Hepatocyte (in vitro differentiated cells): ENCODE measurements at regions not wholly inside any gene's neighbourhood (a gene's known extent, or its start where the extent isn't known, plus 50 kb on each side); places are given as distances from the start of the nearest gene placed in this dataset.

Experiments used
- DNase-seq: peaks from one replicate; pipeline ENCODE4 v3.0.0-alpha.2; 2016; ENCODE audit warnings: low spot score
- H2AFZ ChIP-seq: fragments of 200-600 bp; sonication (generic); 2 replicates; pipeline ENCODE4 v1.6.0; 2016; ENCODE audit warnings: antibody characterized with exemption, mild to moderate bottlenecking
- H3K27ac ChIP-seq: fragments of 200-600 bp; sonication (generic); 2 replicates; pipeline ENCODE4 v1.5.1; 2016; ENCODE audit warnings: mild to moderate bottlenecking
- H3K27me3 ChIP-seq: fragments of 200-600 bp; sonication (generic); 2 replicates; pipeline ENCODE4 v1.6.1; 2016
- H3K36me3 ChIP-seq: fragments of 200-600 bp; sonication (generic); replicated peaks from 2 replicates; pipeline ENCODE4 v1.5.1; 2016; ENCODE audit warnings: low read depth; ENCODE audit not compliant: insufficient read depth
- H3K4me1 ChIP-seq: fragments of 200-600 bp; sonication (generic); 2 replicates; pipeline ENCODE4 v1.5.1; 2016; ENCODE audit warnings: mild to moderate bottlenecking, moderate library complexity; ENCODE audit not compliant: insufficient read depth
- H3K4me2 ChIP-seq: fragments of 200-600 bp; sonication (generic); 2 replicates; pipeline ENCODE4 v1.6.0; 2016
- H3K4me3 ChIP-seq: fragments of 200-600 bp; sonication (generic); 2 replicates; pipeline ENCODE4 v1.5.1; 2016; ENCODE audit warnings: mild to moderate bottlenecking
- H3K79me2 ChIP-seq: fragments of 200-600 bp; sonication (generic); 2 replicates; pipeline ENCODE4 v1.6.0; 2017; ENCODE audit warnings: mild to moderate bottlenecking
- H3K9me2 ChIP-seq: fragments of 200-600 bp; sonication (generic); replicated peaks from 2 replicates; pipeline ENCODE4 v1.6.0; 2017; ENCODE audit warnings: mild to moderate bottlenecking; ENCODE audit not compliant: insufficient read depth
- H3K9me3 ChIP-seq: fragments of 200-600 bp; sonication (generic); 2 replicates; pipeline ENCODE4 v1.5.1; 2016; ENCODE audit warnings: low read depth, mild to moderate bottlenecking
- H4K20me1 ChIP-seq: fragments of 200-600 bp; sonication (generic); 2 replicates; pipeline ENCODE4 v1.6.0; 2016; ENCODE audit warnings: mild to moderate bottlenecking; ENCODE audit not compliant: insufficient read depth, poor library complexity, severe bottlenecking
- CTCF ChIP-seq: fragments of 200-600 bp; sonication (generic); IDR thresholded peaks from 2 replicates; pipeline ENCODE4 v1.5.1; 2016; ENCODE audit warnings: antibody characterized with exemption, mild to moderate bottlenecking; ENCODE audit not compliant: poor library complexity
- EZH2 ChIP-seq: fragments of 200-600 bp; sonication (generic); IDR thresholded peaks from 2 replicates; pipeline ENCODE4 v1.6.1; 2016; ENCODE audit warnings: antibody characterized with exemption, mild to moderate bottlenecking, borderline replicate concordance
- EZH2phosphoT487 ChIP-seq: fragments of 200-600 bp; sonication (generic); IDR thresholded peaks from one replicate; pipeline ENCODE4 v1.6.1; 2018; ENCODE audit warnings: antibody characterized with exemption, mild to moderate bottlenecking, low read depth, moderate library complexity; ENCODE audit not compliant: unreplicated experiment, severe bottlenecking
- WGBS: methylation state at CpG from one replicate; pipeline ENCODE4 v1.1.6; 2016; ENCODE audit warnings: low lambda C conversion rate; ENCODE audit errors: missing lambda C conversion rate; 5-methylcytosine and 5-hydroxymethylcytosine counted together

DNA sequence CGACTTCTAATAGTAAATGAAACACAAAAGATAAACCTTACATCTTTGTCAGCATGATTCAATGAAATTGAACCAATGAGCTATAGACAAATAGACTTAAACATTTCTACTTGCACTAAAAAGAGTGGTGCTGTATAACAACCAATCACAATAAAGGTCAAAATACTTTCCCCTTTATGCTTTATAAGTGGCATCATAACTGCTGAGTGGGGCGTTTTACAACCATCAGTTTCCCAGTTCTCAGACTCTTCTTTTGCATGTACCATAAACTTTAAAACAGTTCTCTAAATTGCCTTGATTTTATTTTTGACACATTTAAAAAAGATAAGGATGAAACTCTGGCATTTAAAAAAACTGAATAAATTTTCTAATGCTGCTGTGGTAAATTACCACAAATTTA, 356.2 kb downstream of the NNT start:
- Histone ChIP-seq H2AFZ (no peak overlapping the region), H3K79me2 (no peaks in the 10 kb centered on the region), H4K20me1 (no peaks in the 10 kb centered on the region), H3K4me1 (no peaks in the 10 kb centered on the region), H3K9me3 (no peaks in the 10 kb centered on the region), H3K27ac (no peak overlapping the region), H3K4me3 (no peak overlapping the region), H3K9me2 (no peaks in the 10 kb centered on the region), H3K27me3 (no peaks in the 10 kb centered on the region), H3K4me2 (no peak overlapping the region), H3K36me3 (no peaks in the 10 kb centered on the region)
- no peak for TF ChIP-seq CTCF
- TF ChIP-seq EZH2phosphoT487: no peak
- no peak for TF ChIP-seq EZH2
- DNase-seq: no peak
- 84% methylated on average over 2 of the region's 2 CpGs for WGBS

DNA sequence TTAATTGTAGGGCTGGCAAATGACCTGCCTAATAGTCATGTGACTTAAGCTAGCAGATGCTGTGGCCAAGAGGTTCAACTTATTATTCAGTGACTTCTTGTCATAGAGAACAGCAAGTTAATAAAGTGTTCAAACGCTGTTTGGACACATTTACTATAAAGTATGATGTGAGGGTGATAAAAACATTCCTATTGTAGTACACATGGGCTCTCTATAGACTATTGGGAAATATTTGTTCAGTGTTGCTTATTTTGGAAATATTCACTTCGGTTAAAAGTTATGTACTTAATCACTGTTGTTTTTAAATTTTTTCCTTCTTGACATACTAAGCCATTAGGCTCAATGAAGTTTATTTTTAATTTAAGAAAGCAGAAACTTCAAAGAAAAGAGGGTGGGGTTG, 345.0 kb downstream of the NNT start:
- Histone ChIP-seq H3K36me3 (no peaks in the 10 kb centered on the region), H3K4me3 (no peak overlapping the region), H3K4me2 (no peak overlapping the region), H3K9me2 (no peaks in the 10 kb centered on the region), H4K20me1 (no peaks in the 10 kb centered on the region), H3K4me1 (no peaks in the 10 kb centered on the region), H3K27ac (no peak overlapping the region), H3K79me2 (no peaks in the 10 kb centered on the region), H3K9me3 (no peaks in the 10 kb centered on the region), H2AFZ (no peak overlapping the region), H3K27me3 (no peaks in the 10 kb centered on the region)
- 73% methylated on average over 2 of the region's 2 CpGs for WGBS
- no peak for DNase-seq
- TF ChIP-seq EZH2: no peak
- TF ChIP-seq EZH2phosphoT487: no peak
- TF ChIP-seq CTCF: no peak

GRCh38 chr5:43941806-43942205, 338.8 kb downstream of the NNT start:
- H3K4me2 ChIP-seq: no peak overlapping the region
- H3K27me3 ChIP-seq: no peaks in the 10 kb centered on the region
- no peak for DNase-seq
- H3K4me3 ChIP-seq: no peak overlapping the region
- H3K9me2 ChIP-seq: no peaks in the 10 kb centered on the region
- no peaks in the 10 kb centered on the region for H3K36me3 ChIP-seq
- H3K9me3 ChIP-seq: no peaks in the 10 kb centered on the region
- 90% methylated on average over 1 of the region's 1 CpG for WGBS
- TF ChIP-seq EZH2phosphoT487: no peak
- no peak for TF ChIP-seq EZH2
- TF ChIP-seq CTCF: no peak
- no peak overlapping the region for H2AFZ ChIP-seq
- no peaks in the 10 kb centered on the region for H3K4me1 ChIP-seq
- H4K20me1 ChIP-seq: no peaks in the 10 kb centered on the region
- H3K27ac ChIP-seq: no peak overlapping the region
- no peaks in the 10 kb centered on the region for H3K79me2 ChIP-seq

GRCh38 chr5:43940562-43940961, 337.6 kb downstream of the NNT start:
- H2AFZ ChIP-seq: no peak overlapping the region
- no peaks in the 10 kb centered on the region for H4K20me1 ChIP-seq
- H3K4me2 ChIP-seq: no peak overlapping the region
- no peak for DNase-seq
- H3K9me3 ChIP-seq: no peaks in the 10 kb centered on the region
- H3K79me2 ChIP-seq: no peaks in the 10 kb centered on the region
- H3K36me3 ChIP-seq: no peaks in the 10 kb centered on the region
- H3K27ac ChIP-seq: no peak overlapping the region
- H3K27me3 ChIP-seq: no peaks in the 10 kb centered on the region
- TF ChIP-seq CTCF (no peak), EZH2 (no peak), EZH2phosphoT487 (no peak)
- no peaks in the 10 kb centered on the region for H3K4me1 ChIP-seq
- 88% methylated on average over 2 of the region's 2 CpGs for WGBS
- no peak overlapping the region for H3K4me3 ChIP-seq
- no peaks in the 10 kb centered on the region for H3K9me2 ChIP-seq
